Endothelial cell of umbilical vein (primary cell): ENCODE measurements at regions not wholly inside any gene's neighbourhood (a gene's known extent, or its start where the extent isn't known, plus 50 kb on each side); places are given as distances from the start of the nearest gene placed in this dataset.

Source experiments
- BruUV-seq: library from RNA; stranded (reverse); fragments of 400-500 nt; replicated peaks from 2 replicates; lab custom pipeline; 2021; lab: Mats Ljungman, UMichigan
- CTCF ChIA-PET: fragments of 300-600, 350-600 bp; sonication (Branson Sonifier 250); formaldehyde crosslinking; loops from one replicate; lab custom pipeline; 2021; ENCODE audit warnings: antibody characterized with exemption, inconsistent platforms; lab: Charles Lee
- POLR2A ChIA-PET: fragments of 300-600, 350-600 bp; sonication (Branson Sonifier 250); formaldehyde crosslinking; loops from one replicate; lab custom pipeline; 2021; ENCODE audit warnings: antibody characterized with exemption, inconsistent platforms; lab: Charles Lee
- DNase-seq: peaks from one replicate; pipeline ENCODE4 v3.0.0-alpha.2; 2011; ENCODE audit warnings: low read depth, low spot score
- FAIRE-seq: peaks from 2 replicates; lab custom pipeline; 2011; peaks lifted over from hg19 to GRCh38; lab: Jason Lieb, UNC
- H2AFZ ChIP-seq: 2 replicates; pipeline ENCODE4 v1.6.0; 2012; ENCODE audit warnings: low read depth, low read length, control low read depth, inconsistent platforms
- H3K27ac ChIP-seq: 2 replicates; pipeline ENCODE4 v1.5.1; 2011; ENCODE audit warnings: low read depth, mild to moderate bottlenecking, control low read depth, low read length, moderate library complexity; ENCODE audit not compliant: insufficient read depth
- H3K27me3 ChIP-seq, 2 experiments: 2 replicates each; pipeline versions ENCODE4 v1.6.0 to v1.6.1; 2011; ENCODE audit warnings: low read length in 2 of 2, mixed read lengths in 1 of 2; ENCODE audit not compliant: control insufficient read depth in 2 of 2, insufficient read depth in 2 of 2
- H3K36me3 ChIP-seq, 2 experiments: 2 replicates in 1 of 2; 3 replicates in 1 of 2; pipeline ENCODE4 v1.5.1; 2011; ENCODE audit warnings: low read length in 2 of 2, mild to moderate bottlenecking in 1 of 2, moderate library complexity in 1 of 2; ENCODE audit not compliant: control insufficient read depth in 2 of 2, insufficient read depth in 2 of 2; ENCODE audit errors: extremely low read depth in 1 of 2
- H3K4me1 ChIP-seq: 3 replicates; pipeline ENCODE4 v1.5.1; 2011; ENCODE audit warnings: mild to moderate bottlenecking, low read length; ENCODE audit not compliant: control insufficient read depth, insufficient read depth; ENCODE audit errors: extremely low read depth
- H3K4me2 ChIP-seq: 2 replicates; pipeline ENCODE4 v1.6.1; 2011; ENCODE audit warnings: low read length, control low read depth, mixed read lengths; ENCODE audit not compliant: insufficient read depth
- H3K4me3 ChIP-seq, 3 experiments: fragments of 200-600 bp in 1 of 3; sonication (generic), shearing (Covaris generic) in 1 of 3; replicated peaks in 1 of 3; 2 replicates each; pipeline ENCODE4 v1.5.1; 2011 to 2016; ENCODE audit warnings: control low read depth in 3 of 3, low read length in 3 of 3, mild to moderate bottlenecking in 2 of 3, inconsistent platforms in 1 of 3, low read depth in 1 of 3, moderate library complexity in 1 of 3; ENCODE audit not compliant: insufficient read depth in 1 of 3
- H3K79me2 ChIP-seq: 2 replicates; pipeline ENCODE4 v1.6.0; 2012; ENCODE audit warnings: low read length, inconsistent platforms; ENCODE audit not compliant: control insufficient read depth, insufficient read depth
- H3K9ac ChIP-seq: replicated peaks from 2 replicates; pipeline ENCODE3; 2011; ENCODE audit warnings: low read length, control low read depth; ENCODE audit not compliant: insufficient read depth; ENCODE audit errors: extremely low read depth
- H3K9me1 ChIP-seq: replicated peaks from 3 replicates; pipeline ENCODE4 v1.6.0; 2011; ENCODE audit warnings: mild to moderate bottlenecking, low read length; ENCODE audit not compliant: control insufficient read depth, insufficient read depth; ENCODE audit errors: extremely low read depth
- H3K9me3 ChIP-seq: replicated peaks from 2 replicates; pipeline ENCODE4 v1.5.1; 2012; ENCODE audit warnings: low read length, inconsistent platforms; ENCODE audit not compliant: control insufficient read depth, insufficient read depth
- H4K20me1 ChIP-seq: replicated peaks from 2 replicates; pipeline ENCODE3; 2011; ENCODE audit warnings: mild to moderate bottlenecking, low read length; ENCODE audit not compliant: control insufficient read depth, insufficient read depth; ENCODE audit errors: extremely low read depth
- EZH2 ChIP-seq: IDR thresholded peaks from 2 replicates; pipeline ENCODE4 v1.6.1; 2012; ENCODE audit warnings: borderline replicate concordance, low read depth, mild to moderate bottlenecking, moderate library complexity, low read length, inconsistent platforms; ENCODE audit not compliant: severe bottlenecking
- FOS ChIP-seq: IDR thresholded peaks from 2 replicates; pipeline ENCODE4 v1.6.1; 2011; ENCODE audit warnings: mild to moderate bottlenecking, low read length, moderate library complexity, borderline replicate concordance; ENCODE audit not compliant: insufficient read depth
- GATA2 ChIP-seq: IDR thresholded peaks from 2 replicates; pipeline ENCODE4 v1.7.0; 2011; ENCODE audit warnings: low read depth, mild to moderate bottlenecking, moderate library complexity, mixed read lengths, low read length; ENCODE audit not compliant: insufficient read length, insufficient read depth
- JUN ChIP-seq: IDR thresholded peaks from 2 replicates; pipeline ENCODE4 v1.6.1; 2011; ENCODE audit warnings: borderline replicate concordance, low read depth; ENCODE audit not compliant: insufficient read length, insufficient read depth
- MYC ChIP-seq: IDR thresholded peaks from one replicate; pipeline ENCODE4 v1.6.1; 2011; ENCODE audit warnings: mild to moderate bottlenecking, low read depth, low read length
- POLR2A ChIP-seq: IDR thresholded peaks from 2 replicates; pipeline ENCODE4 v1.6.1; 2012; ENCODE audit warnings: low read depth, mild to moderate bottlenecking, control low read depth, low read length
- POLR2AphosphoS5 ChIP-seq: IDR thresholded peaks from 2 replicates; pipeline ENCODE4 v1.6.1; 2012; ENCODE audit warnings: low read depth, mild to moderate bottlenecking, control low read depth, low read length, moderate library complexity; ENCODE audit not compliant: insufficient read depth
- dilution Hi-C: fragments of 300-500 bp; cut with MboI; formaldehyde crosslinking; loops from one replicate; pipeline ENCODE4 v1.15.0; 2019; ENCODE audit warnings: low sequenced_read_pairs; ENCODE audit not compliant: extremely low pct_ligation_motif_present
- intact Hi-C: fragments of 100-400 bp; cut with micrococcal nuclease; formaldehyde crosslinking; loops from one replicate; pipeline ENCODE4 v1.10.0; 2022
- TF ChIP-seq, protein P1 (sequence below), 2 donors: IDR thresholded peaks; 1 replicate in 1 of 2; 2 replicates in 1 of 2; pipeline ENCODE4 v1.5.1; 2011; ENCODE audit warnings: low read length in 2 of 2, mild to moderate bottlenecking in 2 of 2, moderate library complexity in 2 of 2, control low read depth in 1 of 2, inconsistent platforms in 1 of 2, low read depth in 1 of 2; ENCODE audit not compliant: insufficient read depth in 1 of 2; ENCODE audit errors: extremely low read depth in 1 of 2
- TF ChIP-seq, protein P2 (sequence below): IDR thresholded peaks from 2 replicates; pipeline ENCODE4 v1.6.1; 2011; ENCODE audit not compliant: insufficient read depth, insufficient read length

GRCh38 chr20:60085551-60086132 lies 127.4 kb downstream of the CDH26 start:
- no peaks in the 10 kb centered on the region for H4K20me1 ChIP-seq
- TF ChIP-seq POLR2A (no peak), MYC (no peak), GATA2 (no peak), EZH2 (no peak), POLR2AphosphoS5 (no peak), FOS (no peak), JUN (no peak)
- TF ChIP-seq, protein P1, sequence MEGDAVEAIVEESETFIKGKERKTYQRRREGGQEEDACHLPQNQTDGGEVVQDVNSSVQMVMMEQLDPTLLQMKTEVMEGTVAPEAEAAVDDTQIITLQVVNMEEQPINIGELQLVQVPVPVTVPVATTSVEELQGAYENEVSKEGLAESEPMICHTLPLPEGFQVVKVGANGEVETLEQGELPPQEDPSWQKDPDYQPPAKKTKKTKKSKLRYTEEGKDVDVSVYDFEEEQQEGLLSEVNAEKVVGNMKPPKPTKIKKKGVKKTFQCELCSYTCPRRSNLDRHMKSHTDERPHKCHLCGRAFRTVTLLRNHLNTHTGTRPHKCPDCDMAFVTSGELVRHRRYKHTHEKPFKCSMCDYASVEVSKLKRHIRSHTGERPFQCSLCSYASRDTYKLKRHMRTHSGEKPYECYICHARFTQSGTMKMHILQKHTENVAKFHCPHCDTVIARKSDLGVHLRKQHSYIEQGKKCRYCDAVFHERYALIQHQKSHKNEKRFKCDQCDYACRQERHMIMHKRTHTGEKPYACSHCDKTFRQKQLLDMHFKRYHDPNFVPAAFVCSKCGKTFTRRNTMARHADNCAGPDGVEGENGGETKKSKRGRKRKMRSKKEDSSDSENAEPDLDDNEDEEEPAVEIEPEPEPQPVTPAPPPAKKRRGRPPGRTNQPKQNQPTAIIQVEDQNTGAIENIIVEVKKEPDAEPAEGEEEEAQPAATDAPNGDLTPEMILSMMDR (IDR thresholded peaks at IDR 0.05; ENCODE audit: extremely low read depth in 1 of 2, insufficient read depth in 1 of 2, low read depth in 1 of 2, low read length in 2 of 2) = no peak
- TF ChIP-seq, protein P2, sequence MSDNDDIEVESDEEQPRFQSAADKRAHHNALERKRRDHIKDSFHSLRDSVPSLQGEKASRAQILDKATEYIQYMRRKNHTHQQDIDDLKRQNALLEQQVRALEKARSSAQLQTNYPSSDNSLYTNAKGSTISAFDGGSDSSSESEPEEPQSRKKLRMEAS = no peak
- dilution Hi-C loops (no loop called here), intact Hi-C loops (no loop called here)
- DNase-seq (no peak), FAIRE-seq (no peak)
- no peak overlapping the region for H2AFZ ChIP-seq
- H3K9me1 ChIP-seq = no peaks in the 10 kb centered on the region
- no peak overlapping the region for H3K4me3 ChIP-seq
- no peak overlapping the region for H3K4me2 ChIP-seq
- BruUV-seq = no TSS peak
- no peaks in the 10 kb centered on the region for H3K79me2 ChIP-seq
- ChIA-PET POLR2A (no interaction called here), CTCF (no interaction called here)
- no peak overlapping the region for H3K27ac ChIP-seq
- no peaks in the 10 kb centered on the region for H3K4me1 ChIP-seq
- no peak overlapping the region for H3K9ac ChIP-seq
- H3K27me3 ChIP-seq = no peaks in the 10 kb centered on the region
- no peaks in the 10 kb centered on the region for H3K36me3 ChIP-seq
- peaks cover 2% of the 10 kb centered on the region for H3K9me3 ChIP-seq
